ENCODE measurements at regions not wholly inside any gene's neighbourhood (a gene's known extent, or its start where the extent isn't known, plus 50 kb on each side); places are given as distances from the start of the nearest gene placed in this dataset.
"Not testable (repeated sequence)": the region's sequence is repeated elsewhere in the genome, so short reads cannot be mapped to it uniquely, and the experiment has no call there.

GRCh38 chr6:121540210-121540609 is 104.8 kb downstream of the GJA1 start:
- in situ Hi-C loops (cut with HindIII; ENCODE audit: low sequenced_read_pairs), result no loop called here

GRCh38 chr6:121544691-121545090 is 109.2 kb downstream of the GJA1 start:
- in situ Hi-C loops (cut with HindIII; ENCODE audit: low sequenced_read_pairs), result loop anchor here (5.0 kb wide), 1 partner anchor 63 kb away; no protein-coding TSS in a partner anchor

- in situ Hi-C loops (cut with HindIII; ENCODE audit: low sequenced_read_pairs), result loop anchor here (5.0 kb wide), 1 partner anchor 59 kb away; no protein-coding TSS in a partner anchor
These were observed 112.7 kb downstream of the GJA1 start for GRCh38 chr6:121548131-121548530.

- in situ Hi-C loops (cut with HindIII; ENCODE audit: low sequenced_read_pairs), result loop anchor here (5.0 kb wide), 1 partner anchor 58 kb away; no protein-coding TSS in a partner anchor
These were observed 114.3 kb downstream of the GJA1 start for GRCh38 chr6:121549736-121550135.

GRCh38 chr6:121550491-121551010 is 115.1 kb downstream of the GJA1 start:
- in situ Hi-C loops (cut with HindIII; ENCODE audit: low sequenced_read_pairs), result no loop called here

GRCh38 chr6:121555201-121555600 is 119.8 kb downstream of the GJA1 start:
- in situ Hi-C loops (cut with HindIII; ENCODE audit: low sequenced_read_pairs), result no loop called here

GRCh38 chr6:121556149-121556548 is 120.7 kb downstream of the GJA1 start:
- in situ Hi-C loops (cut with HindIII; ENCODE audit: low sequenced_read_pairs), result not testable (repeated sequence)

- in situ Hi-C loops (cut with HindIII; ENCODE audit: low sequenced_read_pairs), result no loop called here
These were observed 121.9 kb downstream of the GJA1 start for GRCh38 chr6:121557146-121557940.

GRCh38 chr6:121559611-121560269 is 124.3 kb downstream of the GJA1 start:
- in situ Hi-C loops (cut with HindIII; ENCODE audit: low sequenced_read_pairs), result no loop called here

- in situ Hi-C loops (cut with HindIII; ENCODE audit: low sequenced_read_pairs), result no loop called here
These were observed 125.0 kb downstream of the GJA1 start for GRCh38 chr6:121560476-121560875.

GRCh38 chr6:121563286-121563685 is 127.8 kb downstream of the GJA1 start:
- in situ Hi-C loops (cut with HindIII; ENCODE audit: low sequenced_read_pairs), result no loop called here

- in situ Hi-C loops (cut with HindIII; ENCODE audit: low sequenced_read_pairs), result not testable (repeated sequence)
These were observed 129.1 kb downstream of the GJA1 start for GRCh38 chr6:121564529-121564928.

- in situ Hi-C loops (cut with HindIII; ENCODE audit: low sequenced_read_pairs), result no loop called here
These were observed 136.0 kb downstream of the GJA1 start for GRCh38 chr6:121571455-121571854.

GRCh38 chr6:121573481-121573880 is 138.0 kb downstream of the GJA1 start:
- in situ Hi-C loops (cut with HindIII; ENCODE audit: low sequenced_read_pairs), result no loop called here

- in situ Hi-C loops (cut with HindIII; ENCODE audit: low sequenced_read_pairs), result loop anchor here (5.0 kb wide), 1 partner anchor 56 kb away; no protein-coding TSS in a partner anchor
These were observed 142.8 kb downstream of the GJA1 start for GRCh38 chr6:121578216-121578615.

- in situ Hi-C loops (cut with HindIII; ENCODE audit: low sequenced_read_pairs), result loop anchor here (5.0 kb wide), 1 partner anchor 57 kb away; no protein-coding TSS in a partner anchor
These were observed 144.0 kb downstream of the GJA1 start for GRCh38 chr6:121579478-121579877.

GRCh38 chr6:121581327-121581726 is 145.9 kb downstream of the GJA1 start:
- in situ Hi-C loops (cut with HindIII; ENCODE audit: low sequenced_read_pairs), result no loop called here

GRCh38 chr6:121582262-121582661 is 146.8 kb downstream of the GJA1 start:
- in situ Hi-C loops (cut with HindIII; ENCODE audit: low sequenced_read_pairs), result no loop called here

- in situ Hi-C loops (cut with HindIII; ENCODE audit: low sequenced_read_pairs), result no loop called here
These were observed 149.3 kb downstream of the GJA1 start for GRCh38 chr6:121584586-121585369.

GRCh38 chr6:121590438-121590837 is 155.0 kb downstream of the GJA1 start:
- in situ Hi-C loops (cut with HindIII; ENCODE audit: low sequenced_read_pairs), result loop anchor here (10.0 kb wide), 1 partner anchor 94 kb away; no protein-coding TSS in a partner anchor

GRCh38 chr6:121590916-121591315 is 155.5 kb downstream of the GJA1 start:
- in situ Hi-C loops (cut with HindIII; ENCODE audit: low sequenced_read_pairs), result loop anchor here (10.0 kb wide), 1 partner anchor 94 kb away; no protein-coding TSS in a partner anchor
